Heart left ventricle (tissue), 16 donors: ENCODE measurements at regions not wholly inside any gene's neighbourhood (a gene's known extent, or its start where the extent isn't known, plus 50 kb on each side); places are given as distances from the start of the nearest gene placed in this dataset.

Experiments used
- ATAC-seq, 4 donors: fragments of 200-7000 bp; cut with Tn5 transposase; one replicate each; pipeline ENCODE4 v1.9.1; 2020 to 2022; ENCODE audit warnings: moderate library complexity in 4 of 4, mild to moderate bottlenecking in 3 of 4, moderate number of reproducible peaks in 1 of 4
- DNase-seq, 5 donors: peaks; one replicate each; pipeline ENCODE4 v3.0.0-alpha.2; 2020
- H3K27ac ChIP-seq, 12 donors: fragments of 200-600 bp; sonication (generic) in 4 of 12; one replicate each; pipeline versions ENCODE4 v1.5.0 to v1.8.0; 2016 to 2022; ENCODE audit warnings: mild to moderate bottlenecking in 2 of 12
- H3K27me3 ChIP-seq, 9 donors: fragments of 200-600 bp; sonication (generic) in 2 of 9; one replicate each; pipeline versions ENCODE4 v1.5.1 to v1.8.0; 2016 to 2022; ENCODE audit warnings: mild to moderate bottlenecking in 3 of 9
- H3K36me3 ChIP-seq, 9 donors: fragments of 200-600 bp; sonication (generic) in 2 of 9; one replicate each; pipeline versions ENCODE4 v1.5.0 to v1.8.0; 2018 to 2022; ENCODE audit warnings: mild to moderate bottlenecking in 2 of 9
- H3K4me1 ChIP-seq, 12 donors: fragments of 200-600 bp; sonication (generic) in 4 of 12; one replicate each; pipeline versions ENCODE4 v1.5.0 to v1.8.0; 2016 to 2022; ENCODE audit warnings: mild to moderate bottlenecking in 3 of 12
- H3K4me3 ChIP-seq, 12 donors: fragments of 200-600 bp; sonication (generic) in 4 of 12; one replicate each; pipeline versions ENCODE4 v1.5.0 to v1.8.0; 2017 to 2022; ENCODE audit warnings: mild to moderate bottlenecking in 9 of 12, moderate library complexity in 4 of 12
- H3K9me3 ChIP-seq, 12 donors: fragments of 200-600 bp; sonication (generic) in 4 of 12; one replicate each; pipeline versions ENCODE4 v1.5.0 to v1.8.0; 2016 to 2022; ENCODE audit warnings: mild to moderate bottlenecking in 1 of 12
- CTCF ChIP-seq, 12 donors: fragments of 200-600 bp; sonication (generic) in 4 of 12; IDR thresholded peaks; one replicate each; pipeline versions ENCODE4 v1.5.0 to v1.8.0; 2018 to 2022; ENCODE audit warnings: antibody characterized with exemption in 12 of 12, mild to moderate bottlenecking in 5 of 12
- POLR2A ChIP-seq, 2 donors: fragments of 450-650 bp; IDR thresholded peaks; one replicate each; pipeline ENCODE4 v1.6.1; 2017; ENCODE audit warnings: antibody characterized with exemption in 2 of 2, mild to moderate bottlenecking in 2 of 2, moderate library complexity in 2 of 2
- WGBS, 4 donors: extraction: QIAGEN DNeasy Blood & Tissue Kit in 2 of 4; methylation state at CpG; one replicate each; pipeline versions ENCODE4 v1.1.5 to v1.1.7; 2013 to 2018; 5-methylcytosine and 5-hydroxymethylcytosine counted together
- intact Hi-C, 10 donors: fragments of 100-400 bp; cut with DNase I; formaldehyde crosslinking; loops; one replicate each; pipeline versions ENCODE4 v1.11.1 to v1.14.2; 2022
- donor health status: ischemic (EF 13 %, LVEDD 7.1; RV severe dilation, severe dysfunction).
- donor health status: healthy with polysubstance abuse.
- donor health status: DM: no; HTN: yes; CAD: no.
- donor health status: DM: no; HTN: no; CAD: no.
- donor health status: ischemic (EF 25% LVEDD 6.9; RV normal size, moderate dysfunction).
- donor health status: ischemic (EF 25% LVEDD 5.7; RV mildly dilated, moderate dysfunction).
- donor health status: healthy.
- donor health status: DM: yes; HTN: yes; CAD: no.
- donor health status: ischemic (EF 35%, LVEDD 5.7; RV mildly dilated, moderate dysfunction).
- donor health status: nonischemic (EF 11% LVEDD 7.7; RV severe dilation, severe dysfunction).
- donor health status: DM: yes; HTN: yes; CAD: no.
- donor health status: PGD.
- donor health status: ischemic (EF 29% LVEDD 5.4; RV normal size, mild dysfunction).
- donor health status: nonischemic (EF 23%, LVEDD 6.1; RV moderate dilation, normal function).

GRCh38 chr1:239799617-239800016, 292.1 kb upstream of the FMN2 start:
- TF ChIP-seq CTCF (IDR thresholded peaks at IDR 0.05) (no peak), POLR2A (IDR thresholded peaks at IDR 0.05) (no peak)
- intact Hi-C loops: no loop called here
- Histone ChIP-seq H3K27me3 (no peaks in the 10 kb centered on the region), H3K27ac (no peak overlapping the region), H3K36me3 (no peaks in the 10 kb centered on the region), H3K4me3 (no peak overlapping the region), H3K4me1 (no peaks in the 10 kb centered on the region), H3K9me3 (no peaks in the 10 kb centered on the region)
- ATAC-seq (no peak), DNase-seq (no peak)
- 87 to 94% (median 91%) methylated on average over 3 of the region's 3 CpGs for WGBS, 4 donors

- Histone ChIP-seq H3K9me3 (no peaks in the 10 kb centered on the region), H3K27me3 (no peaks in the 10 kb centered on the region), H3K4me3 (no peak overlapping the region), H3K4me1 (no peaks in the 10 kb centered on the region), H3K27ac (no peak overlapping the region), H3K36me3 (no peaks in the 10 kb centered on the region)
- DNase-seq (no peak), ATAC-seq (no peak)
- WGBS, 4 donors: 78 to 93% (median 86%) methylated on average over 3 of the region's 3 CpGs
- intact Hi-C loops: no loop called here
- TF ChIP-seq CTCF (IDR thresholded peaks at IDR 0.05) (no peak), POLR2A (IDR thresholded peaks at IDR 0.05) (no peak)
Measured at GRCh38 chr1:239800861-239801260, 290.8 kb upstream of the FMN2 start.

GRCh38 chr1:239802275-239802674, 289.4 kb upstream of the FMN2 start:
- Histone ChIP-seq H3K4me1 (no peaks in the 10 kb centered on the region), H3K36me3 (no peaks in the 10 kb centered on the region), H3K27me3 (no peaks in the 10 kb centered on the region), H3K4me3 (no peak overlapping the region), H3K27ac (no peak overlapping the region), H3K9me3 (no peaks in the 10 kb centered on the region)
- 78 to 88% (median 81%) methylated on average over 3 of the region's 3 CpGs for WGBS, 4 donors
- no peak for ATAC-seq
- intact Hi-C loops: no loop called here
- DNase-seq: no peak
- TF ChIP-seq CTCF (IDR thresholded peaks at IDR 0.05) (no peak), POLR2A (IDR thresholded peaks at IDR 0.05) (no peak)

- Histone ChIP-seq H3K4me3 (no peak overlapping the region), H3K36me3 (no peaks in the 10 kb centered on the region), H3K27me3 (no peaks in the 10 kb centered on the region), H3K27ac (no peak overlapping the region), H3K9me3 (no peaks in the 10 kb centered on the region), H3K4me1 (no peaks in the 10 kb centered on the region)
- intact Hi-C loops: no loop called here
- ATAC-seq: no peak
- DNase-seq: no peak
- no peak for TF ChIP-seq CTCF (IDR thresholded peaks at IDR 0.05)
- 70 to 79% (median 72%) methylated on average over 6 of the region's 6 CpGs for WGBS, 4 donors
Measured at GRCh38 chr1:239803781-239804180, 287.9 kb upstream of the FMN2 start.
